GM12873 (cell line): ENCODE measurements at regions not wholly inside any gene's neighbourhood (a gene's known extent, or its start where the extent isn't known, plus 50 kb on each side); places are given as distances from the start of the nearest gene placed in this dataset.

Experiments
- TF ChIP-seq, protein P1 (sequence below): IDR thresholded peaks from 2 replicates; pipeline ENCODE4 v1.5.1; 2012; ENCODE audit warnings: low read depth, mild to moderate bottlenecking, moderate library complexity, low read length, control low read depth; ENCODE audit not compliant: insufficient read depth; ENCODE audit errors: missing control alignments

DNA sequence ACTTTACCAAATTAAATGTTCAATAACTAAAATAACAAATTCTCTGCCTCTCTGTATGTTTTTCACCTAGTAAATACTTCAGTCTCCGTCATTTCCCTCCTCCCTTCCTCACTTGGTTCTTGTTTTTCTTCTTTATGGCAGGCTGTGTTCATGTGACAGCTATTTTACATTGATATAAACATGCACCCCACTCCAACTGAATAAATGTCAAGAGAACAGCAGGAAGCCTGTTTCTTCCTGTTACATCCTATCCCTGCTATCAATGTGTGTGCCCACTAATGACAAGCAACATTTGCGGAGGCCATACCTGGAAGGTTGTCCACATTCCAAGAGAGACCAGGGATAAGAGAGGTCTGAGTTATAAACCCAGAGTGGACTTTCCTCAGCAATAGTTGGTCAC lies 145.2 kb upstream of the MAST4 start:
- TF ChIP-seq, protein P1, sequence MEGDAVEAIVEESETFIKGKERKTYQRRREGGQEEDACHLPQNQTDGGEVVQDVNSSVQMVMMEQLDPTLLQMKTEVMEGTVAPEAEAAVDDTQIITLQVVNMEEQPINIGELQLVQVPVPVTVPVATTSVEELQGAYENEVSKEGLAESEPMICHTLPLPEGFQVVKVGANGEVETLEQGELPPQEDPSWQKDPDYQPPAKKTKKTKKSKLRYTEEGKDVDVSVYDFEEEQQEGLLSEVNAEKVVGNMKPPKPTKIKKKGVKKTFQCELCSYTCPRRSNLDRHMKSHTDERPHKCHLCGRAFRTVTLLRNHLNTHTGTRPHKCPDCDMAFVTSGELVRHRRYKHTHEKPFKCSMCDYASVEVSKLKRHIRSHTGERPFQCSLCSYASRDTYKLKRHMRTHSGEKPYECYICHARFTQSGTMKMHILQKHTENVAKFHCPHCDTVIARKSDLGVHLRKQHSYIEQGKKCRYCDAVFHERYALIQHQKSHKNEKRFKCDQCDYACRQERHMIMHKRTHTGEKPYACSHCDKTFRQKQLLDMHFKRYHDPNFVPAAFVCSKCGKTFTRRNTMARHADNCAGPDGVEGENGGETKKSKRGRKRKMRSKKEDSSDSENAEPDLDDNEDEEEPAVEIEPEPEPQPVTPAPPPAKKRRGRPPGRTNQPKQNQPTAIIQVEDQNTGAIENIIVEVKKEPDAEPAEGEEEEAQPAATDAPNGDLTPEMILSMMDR, result no peak

DNA sequence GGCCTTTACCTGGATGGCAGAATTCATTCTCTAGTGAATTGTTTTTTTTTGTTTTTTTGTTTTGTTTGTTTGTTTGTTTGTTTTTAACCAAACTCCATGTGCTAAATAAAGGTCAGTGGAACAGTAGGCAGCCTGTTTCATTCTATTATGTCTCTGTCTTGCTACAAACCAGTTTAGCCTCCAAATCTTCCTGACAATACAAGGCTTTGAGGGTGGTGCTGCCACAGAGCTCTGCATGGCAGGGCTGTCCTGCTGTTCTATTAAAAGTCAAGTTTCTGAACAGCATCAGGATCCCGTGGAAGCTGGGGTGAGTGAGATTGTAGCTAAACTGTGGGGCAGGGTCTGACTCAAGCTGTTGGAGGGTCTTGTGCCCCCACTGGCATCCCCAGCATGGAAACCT lies 144.1 kb upstream of the MAST4 start:
- TF ChIP-seq, protein P1, result no peak

DNA sequence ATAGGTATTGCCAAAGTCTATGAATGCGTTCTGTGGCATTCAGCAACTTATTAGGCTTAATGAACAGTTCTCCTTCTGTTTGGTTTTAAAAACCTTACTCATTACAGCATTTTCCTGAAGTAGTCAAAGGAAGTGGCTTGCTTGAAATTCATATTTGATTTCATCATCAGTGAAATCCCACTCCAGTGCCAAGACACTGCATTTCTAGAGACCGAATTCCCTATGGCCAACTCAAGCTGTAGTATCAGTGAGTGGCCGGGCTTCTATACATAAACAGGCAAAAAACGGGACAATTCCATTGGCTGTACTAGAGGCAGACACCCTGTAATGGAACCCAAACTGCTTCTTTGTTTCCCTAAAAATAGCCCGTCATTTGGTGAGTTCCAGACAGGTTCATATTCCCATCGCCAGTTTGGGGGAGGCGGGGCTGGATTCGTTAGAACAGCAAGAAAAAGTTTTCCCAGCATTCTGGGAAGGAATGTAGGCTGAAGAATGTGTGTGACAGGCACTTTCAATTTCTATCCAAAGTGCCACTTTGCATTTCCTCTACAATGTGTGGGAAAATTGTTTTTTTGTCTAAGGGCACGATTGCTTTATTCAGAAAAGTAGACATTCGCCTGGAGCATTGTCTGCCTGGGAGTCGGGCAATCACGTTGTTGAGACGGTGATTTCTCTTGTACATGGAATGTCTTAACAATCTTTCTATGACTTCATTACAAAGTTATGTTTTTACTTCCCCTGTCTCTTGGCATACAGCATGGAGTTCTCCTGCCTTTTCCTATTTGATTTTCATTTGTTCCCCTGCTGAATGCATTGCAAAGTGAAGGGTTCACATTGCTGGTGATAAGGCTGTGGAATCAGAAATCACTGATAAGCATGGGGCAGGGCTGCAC lies 141.8 kb upstream of the MAST4 start:
- TF ChIP-seq, protein P1, result no peak

DNA sequence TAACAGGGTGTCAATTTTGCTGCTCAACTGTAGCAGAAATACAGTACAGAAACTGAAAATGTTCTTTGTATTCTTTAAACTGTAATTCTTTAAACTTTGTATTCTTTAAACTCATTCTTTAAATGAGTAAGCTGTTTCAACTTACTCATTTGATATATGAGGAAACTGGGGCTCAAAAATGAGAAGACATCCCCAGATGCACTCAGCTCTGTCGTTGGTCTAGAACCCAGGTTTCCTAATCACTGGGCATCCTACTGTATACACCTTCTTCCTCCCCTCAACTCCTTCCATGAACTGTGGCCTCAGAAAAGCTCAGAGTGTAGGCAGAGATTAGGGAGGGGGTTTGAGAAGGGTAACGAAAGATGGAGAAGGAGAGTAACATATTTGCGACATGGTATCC lies 136.5 kb upstream of the MAST4 start:
- TF ChIP-seq, protein P1, result no peak

- TF ChIP-seq, protein P1, result no peak
These were observed 128.6 kb upstream of the MAST4 start for GRCh38 chr5:66467564-66467963.

DNA sequence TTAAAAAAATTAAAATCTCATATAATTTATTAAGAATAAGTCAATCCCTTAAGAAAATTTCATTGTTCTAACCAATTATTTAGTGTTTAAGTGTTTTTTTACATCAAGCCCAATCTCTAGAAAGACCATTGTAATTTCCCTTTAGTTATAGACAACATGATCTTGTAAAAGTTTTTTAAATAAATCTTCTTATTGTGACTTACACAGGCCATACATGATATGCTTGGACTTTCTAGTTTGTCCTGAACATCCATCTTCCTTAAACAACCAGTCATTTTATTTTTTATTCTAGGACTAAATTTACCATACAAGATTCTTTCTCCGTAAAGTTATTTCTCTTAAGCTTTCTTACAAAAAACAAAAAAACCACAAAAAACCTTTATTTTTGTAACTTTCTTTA lies 126.5 kb upstream of the MAST4 start:
- TF ChIP-seq, protein P1, result no peak

- TF ChIP-seq, protein P1, result no peak
These were observed 124.2 kb upstream of the MAST4 start for GRCh38 chr5:66472010-66472409.
